A673 (cell line): ENCODE measurements at regions not wholly inside any gene's neighbourhood (a gene's known extent, or its start where the extent isn't known, plus 50 kb on each side); places are given as distances from the start of the nearest gene placed in this dataset.

Experiments
- CTCF ChIP-seq: fragments of 300-800, 200-600 bp; sonication (generic); conservative IDR thresholded peaks from 2 replicates; pipeline ENCODE4 v1.5.1; 2017; ENCODE audit warnings: low read depth, mild to moderate bottlenecking, antibody characterized with exemption, low read length, moderate library complexity, mixed read lengths
- EZH2 ChIP-seq: fragments of 200-600 bp; sonication (generic); IDR thresholded peaks from 2 replicates; pipeline ENCODE4 v1.6.1; 2017; ENCODE audit warnings: borderline replicate concordance, low read depth, mild to moderate bottlenecking, mixed read lengths, antibody characterized with exemption, low read length; ENCODE audit not compliant: poor library complexity, severe bottlenecking

GRCh38 chr3:23697416-23697815 lies 108.3 kb upstream of the UBE2E1 start:
- TF ChIP-seq CTCF, result no peak
- no peak for TF ChIP-seq EZH2
